ENCODE measurements at regions not wholly inside any gene's neighbourhood (a gene's known extent, or its start where the extent isn't known, plus 50 kb on each side); places are given as distances from the start of the nearest gene placed in this dataset.

DNA sequence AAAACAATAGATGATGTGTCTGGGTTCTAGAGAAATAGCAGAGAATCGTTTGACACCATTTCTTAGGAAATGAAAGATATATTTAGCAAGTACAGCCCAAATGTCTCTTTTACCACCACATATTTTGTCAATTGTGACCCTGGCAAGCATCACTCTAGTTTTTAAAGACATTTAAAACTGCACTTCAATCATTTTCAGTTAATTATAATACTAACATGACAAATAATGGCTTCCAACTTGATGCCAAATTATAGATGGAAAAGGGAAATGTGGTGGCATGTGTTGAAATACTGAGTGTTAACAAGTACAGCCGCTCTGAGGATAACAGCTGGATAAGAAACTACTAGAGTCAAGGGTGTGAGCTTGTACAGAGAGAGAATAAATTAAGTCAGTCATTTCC, 648.9 kb downstream of the FRK start:
- TF ChIP-seq, protein P1, sequence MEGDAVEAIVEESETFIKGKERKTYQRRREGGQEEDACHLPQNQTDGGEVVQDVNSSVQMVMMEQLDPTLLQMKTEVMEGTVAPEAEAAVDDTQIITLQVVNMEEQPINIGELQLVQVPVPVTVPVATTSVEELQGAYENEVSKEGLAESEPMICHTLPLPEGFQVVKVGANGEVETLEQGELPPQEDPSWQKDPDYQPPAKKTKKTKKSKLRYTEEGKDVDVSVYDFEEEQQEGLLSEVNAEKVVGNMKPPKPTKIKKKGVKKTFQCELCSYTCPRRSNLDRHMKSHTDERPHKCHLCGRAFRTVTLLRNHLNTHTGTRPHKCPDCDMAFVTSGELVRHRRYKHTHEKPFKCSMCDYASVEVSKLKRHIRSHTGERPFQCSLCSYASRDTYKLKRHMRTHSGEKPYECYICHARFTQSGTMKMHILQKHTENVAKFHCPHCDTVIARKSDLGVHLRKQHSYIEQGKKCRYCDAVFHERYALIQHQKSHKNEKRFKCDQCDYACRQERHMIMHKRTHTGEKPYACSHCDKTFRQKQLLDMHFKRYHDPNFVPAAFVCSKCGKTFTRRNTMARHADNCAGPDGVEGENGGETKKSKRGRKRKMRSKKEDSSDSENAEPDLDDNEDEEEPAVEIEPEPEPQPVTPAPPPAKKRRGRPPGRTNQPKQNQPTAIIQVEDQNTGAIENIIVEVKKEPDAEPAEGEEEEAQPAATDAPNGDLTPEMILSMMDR (IDR thresholded peaks at IDR 0.05; ENCODE audit: low read depth, low read length, missing control alignments): no peak
- DNase-seq (ENCODE audit: extremely low read depth, low read depth): no peak
- H3K4me3 ChIP-seq (replicated peaks; ENCODE audit: low read depth, low read length): no peak overlapping the region

DNA sequence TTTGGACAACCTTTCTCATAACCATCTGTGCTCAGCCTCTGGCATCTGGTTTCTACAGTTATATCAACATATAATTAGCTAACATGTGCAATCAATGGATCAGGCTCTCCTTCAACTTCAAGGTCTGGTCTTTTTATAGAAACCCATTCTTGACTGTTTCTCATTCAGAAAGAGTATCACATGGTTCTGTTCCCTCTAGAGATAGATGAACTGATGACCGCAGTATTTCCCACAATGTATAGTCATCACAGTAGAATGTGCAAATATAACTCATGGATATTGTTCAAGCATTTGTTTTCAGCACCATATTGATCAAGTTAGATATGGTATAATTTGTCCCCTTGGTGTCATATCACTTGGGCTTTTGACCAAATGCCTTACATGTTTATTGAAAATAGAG, 656.2 kb downstream of the FRK start:
- TF ChIP-seq, protein P1 (IDR thresholded peaks at IDR 0.05; ENCODE audit: low read depth, low read length, missing control alignments): no peak
- DNase-seq (ENCODE audit: extremely low read depth, low read depth): no peak
- no peak overlapping the region for H3K4me3 ChIP-seq (replicated peaks; ENCODE audit: low read depth, low read length)

GRCh38 chr6:115398607-115399006, 662.1 kb downstream of the FRK start:
- H3K4me3 ChIP-seq (replicated peaks; ENCODE audit: low read depth, low read length): no peak overlapping the region
- no peak for DNase-seq (ENCODE audit: extremely low read depth, low read depth)
- TF ChIP-seq, protein P1 (IDR thresholded peaks at IDR 0.05; ENCODE audit: low read depth, low read length, missing control alignments): no peak

- TF ChIP-seq, protein P1 (IDR thresholded peaks at IDR 0.05; ENCODE audit: low read depth, low read length, missing control alignments): no peak
- no peak for DNase-seq (ENCODE audit: extremely low read depth, low read depth)
- H3K4me3 ChIP-seq (replicated peaks; ENCODE audit: low read depth, low read length): no peak overlapping the region
Observed at GRCh38 chr6:115396112-115396906, 664.4 kb downstream of the FRK start.

- no peak overlapping the region for H3K4me3 ChIP-seq (replicated peaks; ENCODE audit: low read depth, low read length)
- no peak for DNase-seq (ENCODE audit: extremely low read depth, low read depth)
- TF ChIP-seq, protein P1 (IDR thresholded peaks at IDR 0.05; ENCODE audit: low read depth, low read length, missing control alignments): no peak
Observed at GRCh38 chr6:115393821-115394220, 666.9 kb downstream of the FRK start.

DNA sequence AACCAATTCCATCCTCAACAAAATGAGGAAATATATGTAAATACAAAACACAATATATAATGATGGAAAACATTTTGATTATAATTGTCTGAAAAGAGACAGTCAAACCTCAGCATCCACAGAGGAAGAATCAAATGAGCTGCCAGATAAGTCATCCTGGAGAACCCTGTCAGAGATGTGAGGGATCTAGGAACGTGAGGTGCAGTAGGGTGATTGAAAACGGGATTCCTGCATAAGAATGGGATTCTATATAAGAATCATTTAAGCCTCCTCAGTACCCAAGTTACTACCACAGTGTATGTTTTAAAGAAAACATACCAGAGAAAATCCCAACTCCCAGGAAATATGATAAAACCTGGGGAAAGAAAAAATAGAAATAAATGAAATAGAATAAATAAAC, 690.5 kb downstream of the FRK start:
- TF ChIP-seq, protein P1 (IDR thresholded peaks at IDR 0.05; ENCODE audit: low read depth, low read length, missing control alignments): no peak
- no peak for DNase-seq (ENCODE audit: extremely low read depth, low read depth)
- H3K4me3 ChIP-seq (replicated peaks; ENCODE audit: low read depth, low read length): no peak overlapping the region

DNA sequence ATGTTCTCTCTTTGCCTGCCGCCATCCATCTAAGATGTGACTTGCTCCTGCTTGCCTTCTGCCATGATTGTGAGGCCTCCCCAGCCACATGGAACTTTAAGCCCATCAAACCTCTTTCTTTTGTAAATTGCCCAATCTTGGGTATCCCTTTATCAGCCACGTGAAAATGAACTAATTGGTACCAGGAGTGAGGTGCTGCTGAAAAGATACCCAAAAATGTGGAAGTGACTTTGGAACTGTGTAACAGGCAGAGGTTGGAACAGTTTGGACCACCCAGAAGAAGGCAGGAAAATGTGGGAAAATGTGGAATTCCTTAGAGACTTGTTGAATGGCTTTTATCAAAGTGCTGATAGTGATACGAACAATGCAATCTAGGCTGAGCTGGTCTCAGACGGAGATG, 694.9 kb downstream of the FRK start:
- no peak for DNase-seq (ENCODE audit: extremely low read depth, low read depth)
- no peak overlapping the region for H3K4me3 ChIP-seq (replicated peaks; ENCODE audit: low read depth, low read length)
- TF ChIP-seq, protein P1 (IDR thresholded peaks at IDR 0.05; ENCODE audit: low read depth, low read length, missing control alignments): no peak

All from HFF-Myc (cell line).